Omental fat pad (tissue), 3 donors: ENCODE measurements at regions not wholly inside any gene's neighbourhood (a gene's known extent, or its start where the extent isn't known, plus 50 kb on each side); places are given as distances from the start of the nearest gene placed in this dataset.
A peak's percentile ranks its signal among the peaks of the same experiment; 100 is the strongest.

Experiments used
- ATAC-seq: fragments of 150-250 bp; one replicate; pipeline ENCODE4 v1.9.1; 2016; ENCODE audit warnings: mild to moderate bottlenecking, moderate library complexity; ENCODE audit not compliant: low FRiP score
- DNase-seq: peaks from one replicate; pipeline ENCODE4 v3.0.0-alpha.2; 2019; ENCODE audit warnings: low spot score
- CTCF ChIP-seq, 3 donors: fragments of 450-650 bp; IDR thresholded peaks; one replicate each; pipeline ENCODE4 v1.5.1; 2016 to 2017; ENCODE audit warnings: antibody characterized with exemption in 3 of 3, mild to moderate bottlenecking in 3 of 3, moderate library complexity in 2 of 3

GRCh38 chr16:66137853-66138252 is 228.6 kb upstream of the CDH5 start:
- no peak for ATAC-seq

DNA sequence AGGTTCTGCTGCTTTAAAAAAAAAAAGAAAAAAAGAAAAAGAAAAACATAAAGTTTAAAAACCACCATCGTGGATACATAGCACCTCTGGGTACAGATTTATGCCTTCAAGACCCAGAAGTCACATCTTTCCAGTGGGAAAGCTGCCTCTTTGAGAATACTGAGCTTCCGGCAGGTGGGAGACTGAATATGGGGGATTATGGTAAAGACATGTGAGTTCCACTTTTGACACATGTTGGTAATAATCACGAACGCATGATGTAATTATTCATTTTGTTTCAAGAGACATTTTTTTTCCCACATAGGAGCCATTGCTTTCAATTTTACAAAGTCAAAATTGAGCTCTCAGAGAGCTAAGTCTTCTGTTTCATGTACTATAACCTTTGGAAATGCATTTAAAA is 229.7 kb upstream of the CDH5 start:
- no peak for DNase-seq
- ATAC-seq = no peak
- TF ChIP-seq CTCF (IDR thresholded peaks at IDR 0.05) = no peak

More at GRCh38 chr16:66137853-66138252, 228.6 kb upstream of the CDH5 start:
- no peak for TF ChIP-seq CTCF (IDR thresholded peaks at IDR 0.05)
- DNase-seq = no peak

- TF ChIP-seq CTCF (IDR thresholded peaks at IDR 0.05) = no peak
- no peak for ATAC-seq
- DNase-seq = no peak
These were observed 230.7 kb upstream of the CDH5 start for GRCh38 chr16:66135838-66136237.

GRCh38 chr16:66135421-66135831 is 231.1 kb upstream of the CDH5 start:
- peak; percentile 31 for ATAC-seq
- DNase-seq = no peak
- no peak for TF ChIP-seq CTCF (IDR thresholded peaks at IDR 0.05)

DNA sequence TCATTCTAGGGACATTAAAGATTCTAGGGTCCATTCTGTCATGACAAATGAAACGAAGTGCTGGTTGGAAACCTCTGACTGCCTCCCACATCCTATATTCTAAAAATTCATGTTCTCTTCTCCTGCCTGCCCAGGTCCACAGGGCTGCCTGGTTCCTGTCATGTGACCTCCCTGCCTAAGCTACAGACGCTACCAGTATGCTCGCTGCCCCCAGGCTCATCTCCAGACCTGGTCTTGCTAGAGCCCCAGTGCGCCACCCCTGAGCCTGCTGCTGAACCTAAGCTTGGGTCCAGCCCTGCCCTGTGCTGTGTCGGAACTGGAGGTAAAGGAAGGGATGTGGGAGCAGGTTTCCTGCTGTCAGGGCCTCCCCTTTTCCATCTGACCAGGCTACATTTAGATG is 231.6 kb upstream of the CDH5 start:
- TF ChIP-seq CTCF (IDR thresholded peaks at IDR 0.05) = no peak
- DNase-seq (no peak), ATAC-seq (no peak)

- no peak for TF ChIP-seq CTCF (IDR thresholded peaks at IDR 0.05)
- no peak for DNase-seq
- ATAC-seq = no peak
These were observed 232.7 kb upstream of the CDH5 start for GRCh38 chr16:66133643-66134338.

DNA sequence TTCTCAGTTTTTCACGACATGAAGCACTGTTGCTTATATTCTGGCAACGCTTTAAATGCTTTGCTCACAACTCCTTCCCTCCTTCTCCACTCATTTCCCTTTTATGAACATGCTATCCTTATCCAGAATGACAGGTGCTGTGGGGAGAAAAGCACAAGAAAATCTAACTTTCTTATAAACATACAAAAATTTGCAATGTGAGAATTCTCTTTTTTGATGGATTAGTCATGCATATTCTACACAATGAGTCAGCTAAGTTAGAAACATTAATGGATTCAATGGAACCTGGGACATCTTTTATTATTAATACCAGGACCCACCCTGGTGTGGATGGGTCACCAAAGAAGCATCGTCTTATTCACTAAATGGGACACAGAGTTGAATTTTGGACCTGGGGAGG is 234.6 kb upstream of the CDH5 start:
- ATAC-seq = no peak
- DNase-seq = no peak
- TF ChIP-seq CTCF (IDR thresholded peaks at IDR 0.05) = no peak
